NCI-H128 (cell line): ENCODE measurements at regions not wholly inside any gene's neighbourhood (a gene's known extent, or its start where the extent isn't known, plus 50 kb on each side); places are given as distances from the start of the nearest gene placed in this dataset.
"Not testable (repeated sequence)": the region's sequence is repeated elsewhere in the genome, so short reads cannot be mapped to it uniquely, and the experiment has no call there.

ENCODE experiments used
- DNase-seq: peaks from one replicate; lab custom pipeline; 2025; ENCODE audit not compliant: unreplicated experiment; lab: John Stamatoyannopoulos, UW

DNA sequence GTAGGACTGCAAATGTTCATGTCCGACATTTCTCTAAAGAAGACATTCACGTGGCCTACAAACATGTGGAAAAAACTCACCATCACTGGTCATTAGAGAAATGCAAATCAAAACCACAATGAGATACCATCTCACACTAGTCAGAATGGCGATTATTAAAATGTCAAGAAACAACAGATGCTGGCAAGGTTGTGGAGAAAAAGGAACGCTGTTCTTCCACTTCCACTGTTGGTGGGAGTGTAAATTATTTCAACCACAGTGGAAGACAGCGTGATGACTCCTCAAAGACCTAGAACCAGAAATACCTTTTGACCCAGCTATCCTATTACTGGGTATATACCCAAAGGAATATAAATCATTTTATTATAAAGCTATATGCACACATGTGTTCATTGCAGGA, 253.9 kb upstream of the UBASH3B start:
- DNase-seq = not testable (repeated sequence)

DNA sequence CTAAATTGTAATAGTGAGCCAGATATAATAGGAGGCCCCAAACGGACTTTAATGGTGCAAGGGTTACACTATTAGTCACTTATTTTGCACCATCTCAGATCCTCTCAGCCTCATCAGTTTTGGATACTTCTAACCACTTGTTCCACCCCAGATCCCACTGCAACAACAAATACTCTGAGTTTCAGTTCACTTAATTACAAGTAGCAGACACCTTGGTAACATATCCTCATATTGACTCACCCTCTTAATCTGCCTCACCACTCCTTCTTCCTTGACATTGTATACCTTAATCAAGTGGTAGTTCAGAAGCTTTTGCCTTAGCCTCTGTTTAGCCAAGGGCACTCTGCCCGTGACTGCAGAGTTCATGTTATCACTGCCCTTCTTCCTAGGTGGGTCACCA, 256.1 kb upstream of the UBASH3B start:
- no peak for DNase-seq

DNA sequence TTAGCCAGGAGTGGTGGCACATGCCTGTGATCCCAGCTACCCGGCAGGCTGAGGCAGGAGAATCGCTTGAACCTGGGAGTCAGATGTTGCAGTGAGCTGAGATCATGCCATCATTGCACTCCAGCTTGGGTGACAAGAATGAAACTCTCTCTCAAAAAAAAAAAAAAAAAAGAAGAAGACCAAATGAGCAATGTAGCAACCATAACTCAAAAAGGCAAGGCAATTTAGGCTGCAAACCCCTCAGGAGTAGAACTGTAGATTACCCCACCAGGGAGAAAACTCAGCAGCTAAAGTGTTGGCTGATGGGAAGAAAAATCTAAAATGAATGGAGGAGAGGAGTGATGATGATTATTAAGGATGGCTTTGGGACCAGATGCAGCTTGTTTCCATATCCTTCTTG, 256.7 kb upstream of the UBASH3B start:
- DNase-seq = no peak

DNA sequence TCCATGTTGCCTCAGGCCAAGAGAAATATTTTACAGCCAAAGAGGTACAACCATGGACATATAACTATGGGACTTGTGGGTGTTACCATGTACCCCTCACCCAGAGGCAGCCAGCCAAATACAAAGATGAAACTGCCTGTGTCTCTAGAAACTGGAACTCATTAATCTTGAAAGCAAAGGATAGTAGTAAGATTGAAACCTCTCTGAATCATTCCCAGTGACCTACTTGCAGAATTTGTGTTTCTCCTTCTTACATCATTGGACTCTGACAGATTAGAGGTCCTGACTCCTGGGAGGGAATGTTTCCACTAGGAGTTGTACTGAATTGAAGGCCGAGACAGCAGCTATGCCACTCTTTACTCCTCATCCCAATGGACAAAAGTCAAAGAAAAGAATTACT, 257.4 kb upstream of the UBASH3B start:
- no peak for DNase-seq

DNA sequence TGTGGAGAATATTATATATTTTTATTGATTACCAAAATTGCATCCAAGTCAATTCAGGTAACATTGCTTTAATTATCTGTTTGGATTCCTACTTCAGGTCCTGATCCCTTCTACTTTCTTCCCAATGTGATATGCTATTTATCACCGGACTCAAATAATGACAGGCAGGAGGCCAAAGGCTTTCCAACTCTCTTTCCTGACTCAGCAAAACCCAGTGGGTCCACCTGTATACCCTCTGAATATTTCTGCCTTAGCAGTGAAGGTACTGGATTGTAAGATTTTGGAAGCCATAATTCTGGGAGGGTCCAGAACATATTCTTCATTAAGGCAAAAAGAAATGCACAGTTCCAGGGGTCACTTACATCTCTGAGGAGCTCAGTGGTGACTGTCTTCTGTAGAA, 260.2 kb upstream of the UBASH3B start:
- no peak for DNase-seq

DNA sequence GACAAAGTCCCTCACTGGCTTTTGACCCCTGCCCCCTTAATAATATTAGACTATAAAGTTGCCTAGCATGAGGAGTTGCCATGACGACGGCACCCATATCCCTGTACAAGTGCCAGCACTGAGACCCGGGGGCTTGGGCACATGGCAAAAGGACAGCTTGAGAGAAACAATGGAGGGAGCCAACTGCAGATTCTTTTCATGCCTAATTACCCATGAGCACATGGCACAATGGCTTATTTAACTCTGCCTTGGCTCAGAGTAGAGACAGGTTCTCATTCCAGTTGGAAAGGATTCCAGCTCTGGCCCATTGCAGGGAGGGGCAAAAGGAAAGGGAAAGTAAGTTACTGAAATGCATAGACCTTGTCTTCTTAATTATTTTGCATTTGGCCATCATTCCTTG, 261.2 kb upstream of the UBASH3B start:
- no peak for DNase-seq

GRCh38 chr11:122393209-122393860, 262.2 kb upstream of the UBASH3B start:
- DNase-seq = no peak

DNA sequence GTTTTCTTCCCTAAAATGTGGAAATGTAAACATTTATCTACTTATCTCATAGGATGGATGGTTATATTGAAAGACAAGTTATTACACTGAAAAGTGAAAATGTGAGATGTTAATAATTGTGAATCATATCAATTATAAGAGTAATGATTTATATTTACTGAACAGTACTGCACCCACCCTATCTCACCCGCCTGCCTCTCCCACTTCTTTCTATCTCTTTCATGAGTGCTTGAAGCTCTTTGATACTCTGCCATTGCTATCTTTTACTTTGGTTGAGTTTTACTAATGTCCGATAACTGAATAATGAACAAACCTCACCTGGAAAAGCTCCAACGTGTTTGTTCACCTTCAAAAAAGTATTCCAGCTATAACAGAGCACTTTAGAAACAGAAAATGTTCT, 263.0 kb upstream of the UBASH3B start:
- DNase-seq = no peak

DNA sequence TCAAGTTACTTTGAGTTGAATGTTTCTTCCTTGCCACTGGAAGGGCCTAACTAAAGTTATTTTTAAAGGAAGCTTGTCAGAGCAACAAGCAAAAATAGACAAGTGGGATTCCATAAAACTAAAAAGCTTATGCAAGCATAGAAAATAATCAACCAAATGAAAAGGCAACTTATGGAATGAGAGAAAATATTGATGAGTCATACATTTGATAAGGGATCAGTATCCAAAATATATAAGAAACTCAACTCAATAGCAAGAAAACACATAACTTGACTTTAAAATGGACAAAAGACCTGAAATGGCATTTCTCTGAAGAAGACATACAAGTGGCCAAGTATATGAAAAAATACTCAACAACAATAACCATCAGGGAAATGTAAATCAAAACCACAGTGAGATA, 264.5 kb upstream of the UBASH3B start:
- DNase-seq = no peak

GRCh38 chr11:122383186-122383585, 267.2 kb upstream of the BLID start:
- no peak for DNase-seq

DNA sequence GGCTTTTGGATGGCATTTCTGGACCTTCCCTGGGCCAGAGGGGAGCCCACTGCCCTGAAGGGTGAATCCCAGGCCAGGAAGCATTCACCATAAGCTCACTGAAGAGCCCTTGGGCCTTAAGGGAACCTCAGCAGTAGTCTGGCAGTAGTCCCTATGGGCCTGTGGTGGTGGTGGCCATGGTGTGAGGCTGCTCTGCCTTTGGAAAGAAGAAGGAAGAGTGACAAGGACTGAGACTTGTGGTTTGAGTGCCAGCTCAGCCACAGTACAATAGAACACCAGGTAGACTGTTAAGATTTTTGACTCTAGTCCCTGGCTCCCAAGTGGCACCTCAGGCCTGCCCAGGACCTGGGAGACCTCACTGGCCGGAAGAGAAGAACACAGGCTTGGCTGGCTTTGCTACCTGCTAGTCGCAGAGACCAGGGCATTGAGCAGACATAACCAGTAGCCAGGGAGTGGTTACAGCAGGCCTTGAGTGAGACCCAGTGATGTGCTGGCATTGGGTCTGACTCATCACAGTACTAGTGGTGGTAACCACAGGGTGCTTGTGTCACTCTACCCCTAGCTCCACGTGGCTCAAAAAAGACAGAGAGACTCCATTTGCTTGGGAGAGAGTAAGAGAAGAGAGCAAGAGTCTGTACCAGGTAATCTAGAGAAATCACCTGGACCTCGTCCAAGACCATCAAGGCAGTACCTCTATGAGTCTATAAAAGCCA, 259.8 kb upstream of the BLID start:
- no peak for DNase-seq

DNA sequence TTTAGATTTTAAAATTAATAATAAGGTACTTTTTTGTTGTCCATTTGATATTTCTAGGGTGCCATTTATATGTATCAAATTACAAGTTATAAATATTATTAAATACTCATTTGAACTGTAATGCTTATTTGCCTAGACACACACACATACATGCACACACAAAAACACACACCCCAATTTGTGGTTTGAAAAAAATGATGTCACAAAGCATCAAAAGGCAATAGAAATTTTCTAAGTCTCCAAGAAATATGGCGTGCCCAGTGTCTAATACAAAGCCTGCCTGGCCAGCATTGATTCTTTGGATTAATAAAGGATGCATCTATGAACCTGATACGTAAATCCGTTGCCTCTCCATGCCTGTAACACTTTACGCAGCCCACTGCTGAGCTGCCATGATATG, 252.8 kb upstream of the BLID start:
- no peak for DNase-seq

GRCh38 chr11:122367809-122368231, 251.8 kb upstream of the BLID start:
- DNase-seq = no peak

DNA sequence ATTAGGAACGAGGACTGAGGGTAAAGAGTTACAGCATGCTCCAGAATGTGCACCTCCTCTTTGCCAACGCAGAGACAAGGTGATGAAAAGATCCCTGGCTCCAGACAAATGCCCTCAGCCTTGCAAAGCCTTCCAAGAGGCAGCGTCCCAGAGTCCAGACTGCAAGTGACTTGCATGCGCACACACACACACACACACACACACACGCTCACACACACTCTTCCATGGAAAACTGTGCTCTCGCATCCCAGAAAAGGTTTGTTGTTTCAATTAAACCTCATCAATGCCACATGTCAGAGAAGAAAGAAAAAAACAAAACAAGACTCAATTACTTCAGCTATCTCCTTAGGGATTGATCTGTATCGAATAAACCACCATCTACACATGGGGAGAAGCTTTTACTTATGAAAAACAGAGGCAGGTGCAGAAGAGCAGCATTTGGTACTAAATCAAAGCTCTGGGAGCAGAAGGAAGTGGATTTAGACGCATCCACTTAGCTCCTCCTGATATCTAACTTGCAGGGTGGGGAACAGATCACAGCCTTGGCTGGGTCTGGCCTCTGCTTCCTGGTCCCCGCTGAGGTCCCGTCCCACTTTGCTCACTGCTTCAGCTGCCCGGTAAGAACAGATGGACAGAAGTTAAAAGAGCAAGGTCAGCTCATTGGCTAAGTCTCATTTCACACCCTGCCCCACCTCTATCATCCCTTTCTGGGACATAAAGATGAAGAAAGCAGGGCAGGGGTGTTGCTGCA, 249.8 kb upstream of the BLID start:
- DNase-seq = no peak

- no peak for DNase-seq
Measured at GRCh38 chr11:122363296-122363695, 247.3 kb upstream of the BLID start.

- no peak for DNase-seq
Measured at GRCh38 chr11:122362381-122362780, 246.4 kb upstream of the BLID start.

DNA sequence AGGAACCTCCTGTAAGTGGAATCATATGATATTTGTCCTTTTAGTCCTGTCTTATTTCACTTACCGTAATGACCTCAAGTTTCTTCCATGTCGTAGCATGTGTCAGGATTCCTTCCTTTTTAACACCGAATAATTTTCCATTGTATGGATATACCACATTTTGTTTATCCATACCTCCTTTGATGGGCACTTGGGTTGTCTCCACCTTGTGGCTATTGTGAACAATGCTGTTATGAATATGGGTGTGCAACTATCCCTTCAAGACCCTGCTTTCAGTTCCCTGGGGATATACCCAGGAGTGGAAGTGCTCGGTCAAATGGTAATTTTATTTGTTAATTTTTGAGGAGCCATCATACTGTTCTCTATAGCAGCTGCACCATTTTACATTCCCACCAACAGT, 244.9 kb upstream of the BLID start:
- DNase-seq = no peak

DNA sequence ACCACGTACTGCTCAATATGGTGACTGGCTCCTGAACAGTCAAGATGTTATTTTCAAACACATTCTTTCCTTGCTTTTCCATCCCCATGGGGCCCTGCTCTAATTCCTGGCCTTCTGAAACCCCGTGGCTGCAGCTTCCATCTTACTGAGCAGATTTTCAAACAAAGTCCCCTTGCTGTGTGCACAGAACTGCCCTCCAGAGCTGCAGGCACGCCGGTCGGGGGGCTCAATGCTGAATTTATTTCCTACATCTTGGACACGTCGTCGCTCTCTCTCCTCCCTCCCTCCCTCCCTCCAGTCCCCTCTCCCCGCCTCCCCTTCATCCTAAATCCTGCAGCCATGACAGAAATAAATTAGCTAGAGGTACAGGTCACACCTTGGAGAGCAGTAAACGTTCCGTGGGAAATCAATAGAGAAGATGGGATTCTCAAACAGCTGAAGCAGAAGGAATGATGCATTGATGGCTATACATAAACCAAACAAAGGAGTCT, 243.1 kb upstream of the BLID start:
- no peak for DNase-seq

- no peak for DNase-seq
Measured at GRCh38 chr11:122358292-122358691, 242.3 kb upstream of the BLID start.

- no peak for DNase-seq
Measured at GRCh38 chr11:122355968-122356367, 240.0 kb upstream of the BLID start.

DNA sequence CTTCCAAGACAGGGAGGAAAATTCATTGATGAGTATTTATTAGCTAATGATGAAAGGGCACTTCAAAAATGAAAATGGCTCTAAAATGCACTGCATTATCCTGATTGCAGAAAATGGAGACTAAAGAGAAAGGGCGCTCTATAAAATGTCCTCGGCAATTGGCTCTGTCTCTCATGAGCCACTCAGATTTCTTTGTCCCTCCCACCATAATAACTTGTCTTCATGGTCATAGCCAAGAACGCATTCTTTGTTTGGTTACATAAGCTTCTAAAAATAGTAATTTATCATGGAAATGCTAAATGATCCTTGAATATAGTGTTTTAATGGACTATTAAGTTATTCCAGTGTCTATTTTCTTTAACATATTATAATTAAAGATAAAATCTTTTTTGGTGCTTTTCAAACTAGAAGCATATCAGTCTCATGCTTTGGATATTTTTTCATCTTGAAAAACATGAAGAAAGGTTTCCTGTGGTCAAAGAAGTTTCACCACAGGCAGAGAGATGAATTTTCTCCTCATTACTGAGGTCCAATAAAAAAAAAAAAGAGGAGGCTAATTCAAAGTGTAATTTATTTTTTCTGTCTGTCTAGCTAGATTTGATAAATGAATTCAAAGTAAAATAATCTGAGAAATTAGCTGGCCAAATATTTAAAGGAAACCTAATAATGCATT, 238.1 kb upstream of the BLID start:
- no peak for DNase-seq

GRCh38 chr11:122353561-122353960, 237.5 kb upstream of the BLID start:
- no peak for DNase-seq
